HepG2 (cell line): ENCODE measurements at regions not wholly inside any gene's neighbourhood (a gene's known extent, or its start where the extent isn't known, plus 50 kb on each side); places are given as distances from the start of the nearest gene placed in this dataset.

Experiments
- BRD4 ChIP-seq: sonication (generic); formaldehyde crosslinking; IDR thresholded peaks from 2 replicates; pipeline ENCODE4 v1.4.0; 2020; ENCODE audit warnings: missing genetic modification reagents
- CEBPB ChIP-seq: IDR thresholded peaks from 2 replicates; pipeline ENCODE4 v1.6.1; 2011; ENCODE audit warnings: low read depth, low read length, improper control_type of control experiment, borderline replicate concordance
- CREM ChIP-seq, 2 experiments: sonication (generic) in 1 of 2; formaldehyde crosslinking in 1 of 2; IDR thresholded peaks; 2 replicates each; pipeline versions ENCODE4 v1.4.0 to v1.6.1; 2016 to 2020; ENCODE audit warnings: antibody characterized with exemption in 1 of 2, mild to moderate bottlenecking in 1 of 2, missing genetic modification reagents in 1 of 2
- PPARG ChIP-seq: conservative IDR thresholded peaks from 2 replicates; pipeline ENCODE4 v1.6.1; 2016; ENCODE audit warnings: missing biosample characterization, missing genetic modification reagents
- SP140L ChIP-seq: sonication (generic); formaldehyde crosslinking; IDR thresholded peaks from 2 replicates; pipeline ENCODE4 v1.4.0; 2020; ENCODE audit warnings: missing genetic modification reagents, borderline replicate concordance
- ZNF225 ChIP-seq: sonication (generic); formaldehyde crosslinking; IDR thresholded peaks from 2 replicates; pipeline ENCODE4 v1.4.0; 2020; ENCODE audit warnings: mild to moderate bottlenecking, missing genetic modification reagents
- ZNF317 ChIP-seq: sonication (generic); formaldehyde crosslinking; IDR thresholded peaks from 2 replicates; pipeline ENCODE4 v1.5.0; 2020; ENCODE audit warnings: mild to moderate bottlenecking, missing genetic modification reagents
- ZNF333 ChIP-seq: sonication (generic); formaldehyde crosslinking; IDR thresholded peaks from 2 replicates; pipeline ENCODE4 v1.4.0; 2020; ENCODE audit warnings: mild to moderate bottlenecking, missing genetic modification reagents, borderline replicate concordance
- ZNF414 ChIP-seq: sonication (generic); formaldehyde crosslinking; IDR thresholded peaks from 2 replicates; pipeline ENCODE4 v1.5.0; 2020; ENCODE audit warnings: missing genetic modification reagents
- ZNF644 ChIP-seq: IDR thresholded peaks from 2 replicates; pipeline ENCODE4 v1.6.1; 2016; ENCODE audit warnings: low read depth
- ZNF710 ChIP-seq: sonication (generic); formaldehyde crosslinking; IDR thresholded peaks from 2 replicates; pipeline ENCODE4 v1.5.0; 2020; ENCODE audit warnings: mild to moderate bottlenecking, missing genetic modification reagents, borderline replicate concordance
- ZSCAN9 ChIP-seq: IDR thresholded peaks from 2 replicates; pipeline ENCODE4 v1.6.1; 2016; ENCODE audit warnings: borderline replicate concordance
- TF ChIP-seq, protein P1 (sequence below), 2 experiments: fragments of 450-650 bp in 1 of 2; sonication (generic) in 1 of 2; formaldehyde crosslinking in 1 of 2; IDR thresholded peaks; 2 replicates each; pipeline versions ENCODE4 v1.6.1 to v1.8.0; 2016 to 2022; ENCODE audit warnings: antibody characterized with exemption in 1 of 2, mild to moderate bottlenecking in 1 of 2, missing genetic modification reagents in 1 of 2
- TF ChIP-seq, protein P2 (sequence below): sonication (generic); formaldehyde crosslinking; conservative IDR thresholded peaks from 2 replicates; pipeline ENCODE4 v1.4.0; 2020; ENCODE audit warnings: missing genetic modification reagents
- TF ChIP-seq, protein P3 (sequence below): sonication (generic); formaldehyde crosslinking; IDR thresholded peaks from 2 replicates; pipeline ENCODE4 v1.8.0; 2022; ENCODE audit warnings: missing genetic modification reagents, mild to moderate bottlenecking, inconsistent platforms, borderline replicate concordance

DNA sequence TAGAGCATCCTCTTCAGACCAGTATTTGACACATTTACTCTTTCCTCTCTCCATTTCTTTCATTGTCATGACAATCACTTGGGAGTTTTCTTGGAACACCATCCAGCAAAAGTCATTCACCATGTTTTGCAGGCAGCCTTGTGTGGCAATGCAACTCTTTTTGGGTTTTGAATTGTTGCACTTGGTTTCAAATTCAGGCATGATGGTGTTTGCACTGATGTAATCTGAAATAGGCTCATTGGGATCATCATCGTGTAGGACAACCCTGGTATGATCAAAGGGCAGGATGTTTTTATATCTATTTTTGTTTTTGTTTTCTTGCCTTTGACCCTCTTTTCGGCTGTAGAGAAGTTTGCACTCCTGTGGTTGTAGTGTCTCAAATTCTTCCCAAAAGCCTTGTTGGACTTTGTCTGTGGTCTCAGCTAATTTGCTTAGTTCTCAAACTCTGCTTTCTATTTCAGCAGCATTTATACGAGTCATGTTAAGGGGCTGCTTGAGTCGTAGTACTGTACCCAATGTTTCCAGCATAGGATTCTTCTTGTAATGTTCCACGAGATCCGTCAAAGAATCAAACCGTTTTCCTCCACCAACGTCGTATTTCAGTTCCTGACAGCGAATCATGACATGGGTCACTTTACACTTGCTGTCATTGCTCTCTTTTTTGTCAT is 160.8 kb upstream of the TNFAIP3 start (continued):
- TF ChIP-seq, protein P1, sequence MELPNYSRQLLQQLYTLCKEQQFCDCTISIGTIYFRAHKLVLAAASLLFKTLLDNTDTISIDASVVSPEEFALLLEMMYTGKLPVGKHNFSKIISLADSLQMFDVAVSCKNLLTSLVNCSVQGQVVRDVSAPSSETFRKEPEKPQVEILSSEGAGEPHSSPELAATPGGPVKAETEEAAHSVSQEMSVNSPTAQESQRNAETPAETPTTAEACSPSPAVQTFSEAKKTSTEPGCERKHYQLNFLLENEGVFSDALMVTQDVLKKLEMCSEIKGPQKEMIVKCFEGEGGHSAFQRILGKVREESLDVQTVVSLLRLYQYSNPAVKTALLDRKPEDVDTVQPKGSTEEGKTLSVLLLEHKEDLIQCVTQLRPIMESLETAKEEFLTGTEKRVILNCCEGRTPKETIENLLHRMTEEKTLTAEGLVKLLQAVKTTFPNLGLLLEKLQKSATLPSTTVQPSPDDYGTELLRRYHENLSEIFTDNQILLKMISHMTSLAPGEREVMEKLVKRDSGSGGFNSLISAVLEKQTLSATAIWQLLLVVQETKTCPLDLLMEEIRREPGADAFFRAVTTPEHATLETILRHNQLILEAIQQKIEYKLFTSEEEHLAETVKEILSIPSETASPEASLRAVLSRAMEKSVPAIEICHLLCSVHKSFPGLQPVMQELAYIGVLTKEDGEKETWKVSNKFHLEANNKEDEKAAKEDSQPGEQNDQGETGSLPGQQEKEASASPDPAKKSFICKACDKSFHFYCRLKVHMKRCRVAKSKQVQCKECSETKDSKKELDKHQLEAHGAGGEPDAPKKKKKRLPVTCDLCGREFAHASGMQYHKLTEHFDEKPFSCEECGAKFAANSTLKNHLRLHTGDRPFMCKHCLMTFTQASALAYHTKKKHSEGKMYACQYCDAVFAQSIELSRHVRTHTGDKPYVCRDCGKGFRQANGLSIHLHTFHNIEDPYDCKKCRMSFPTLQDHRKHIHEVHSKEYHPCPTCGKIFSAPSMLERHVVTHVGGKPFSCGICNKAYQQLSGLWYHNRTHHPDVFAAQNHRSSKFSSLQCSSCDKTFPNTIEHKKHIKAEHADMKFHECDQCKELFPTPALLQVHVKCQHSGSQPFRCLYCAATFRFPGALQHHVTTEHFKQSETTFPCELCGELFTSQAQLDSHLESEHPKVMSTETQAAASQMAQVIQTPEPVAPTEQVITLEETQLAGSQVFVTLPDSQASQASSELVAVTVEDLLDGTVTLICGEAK (IDR thresholded peaks at IDR 0.05), result no peak
- TF ChIP-seq, protein P1 (CRISPR knock-in tag; IDR thresholded peaks at IDR 0.05), result no peak
- TF ChIP-seq ZNF414 (no peak), CEBPB (peak; percentile 28; the same call in 1 of the 2 replicates), ZNF317 (no peak), SP140L (no peak), ZNF333 (no peak), ZNF225 (CRISPR knock-in tag) (no peak), PPARG (CRISPR knock-in tag) (0 out of 2 replicates have a peak, but pooled peaks have one; percentile 34), ZSCAN9 (CRISPR knock-in tag) (no peak), ZNF710 (CRISPR knock-in tag) (no peak), CREM (IDR thresholded peaks at IDR 0.05) (0 out of 2 replicates have a peak, but pooled peaks have one; percentile 2), CREM (CRISPR knock-in tag; IDR thresholded peaks at IDR 0.05) (no peak), ZNF644 (CRISPR knock-in tag) (peak; percentile 42; the same call in 1 of the 2 replicates), BRD4 (CRISPR knock-in tag) (no peak)
- TF ChIP-seq, protein P2, sequence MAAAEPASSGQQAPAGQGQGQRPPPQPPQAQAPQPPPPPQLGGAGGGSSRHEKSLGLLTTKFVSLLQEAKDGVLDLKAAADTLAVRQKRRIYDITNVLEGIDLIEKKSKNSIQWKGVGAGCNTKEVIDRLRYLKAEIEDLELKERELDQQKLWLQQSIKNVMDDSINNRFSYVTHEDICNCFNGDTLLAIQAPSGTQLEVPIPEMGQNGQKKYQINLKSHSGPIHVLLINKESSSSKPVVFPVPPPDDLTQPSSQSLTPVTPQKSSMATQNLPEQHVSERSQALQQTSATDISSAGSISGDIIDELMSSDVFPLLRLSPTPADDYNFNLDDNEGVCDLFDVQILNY (CRISPR knock-in tag), result no peak
- TF ChIP-seq, protein P3, sequence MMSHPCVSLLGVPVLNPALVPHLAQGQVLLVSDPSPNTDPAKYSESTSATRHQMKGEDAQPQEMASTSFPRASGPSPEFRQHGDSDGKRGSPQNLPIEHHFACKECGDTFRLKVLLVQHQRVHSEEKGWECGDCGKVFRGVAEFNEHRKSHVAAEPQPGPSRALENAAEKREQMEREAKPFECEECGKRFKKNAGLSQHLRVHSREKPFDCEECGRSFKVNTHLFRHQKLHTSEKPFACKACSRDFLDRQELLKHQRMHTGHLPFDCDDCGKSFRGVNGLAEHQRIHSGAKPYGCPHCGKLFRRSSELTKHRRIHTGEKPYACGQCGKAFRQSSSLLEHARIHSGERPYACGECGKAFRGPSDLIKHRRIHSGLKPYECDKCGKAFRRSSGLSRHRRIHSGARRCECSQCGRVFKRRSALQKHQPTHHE (CRISPR knock-in tag), result no peak
